B cell (primary cell): ENCODE measurements at regions not wholly inside any gene's neighbourhood (a gene's known extent, or its start where the extent isn't known, plus 50 kb on each side); places are given as distances from the start of the nearest gene placed in this dataset.

Experiments
- ATAC-seq: fragments of 200-7000 bp; cut with Tn5 transposase; one replicate; pipeline ENCODE4 v1.10.0; 2021; ENCODE audit warnings: low read depth, mild to moderate bottlenecking, moderate number of reproducible peaks, moderate library complexity
- CTCF ChIA-PET: fragments of 350-600 bp; sonication (Branson Sonifier 250); formaldehyde crosslinking; loops from one replicate; lab custom pipeline; 2021; ENCODE audit warnings: antibody characterized with exemption, inconsistent platforms; lab: Charles Lee
- POLR2A ChIA-PET: fragments of 350-600 bp; sonication (Branson Sonifier 250); formaldehyde crosslinking; loops from one replicate; lab custom pipeline; 2021; ENCODE audit warnings: antibody characterized with exemption; lab: Charles Lee
- DNase-seq: peaks from one replicate; pipeline ENCODE4 v3.0.0; 2013
- H2AFZ ChIP-seq: 2 replicates; pipeline ENCODE4 v1.6.1; 2012; ENCODE audit warnings: mild to moderate bottlenecking, low read depth, low read length; ENCODE audit not compliant: insufficient read depth, poor library complexity, severe bottlenecking
- H3K27ac ChIP-seq, 2 donors: 1 replicate in 1 of 2; 2 replicates in 1 of 2; pipeline ENCODE4 v1.5.1; 2012 to 2013; ENCODE audit warnings: low read length in 2 of 2, mild to moderate bottlenecking in 2 of 2, moderate library complexity in 1 of 2
- H3K27me3 ChIP-seq, 4 experiments: fragments of 200-600 bp in 1 of 4; sonication (generic) in 1 of 4; replicated peaks in 1 of 4; 1 replicate in 2 of 4; 2 replicates in 2 of 4; pipeline versions ENCODE4 v1.6.1 to v1.7.0; 2013 to 2016; ENCODE audit warnings: low read length in 3 of 4, mild to moderate bottlenecking in 2 of 4, mixed read lengths in 1 of 4, moderate library complexity in 1 of 4; ENCODE audit not compliant: insufficient read depth in 4 of 4, control insufficient read depth in 3 of 4; ENCODE audit errors: control extremely low read depth in 1 of 4
- H3K36me3 ChIP-seq, 2 experiments: replicated peaks in 1 of 2; 1 replicate in 1 of 2; 2 replicates in 1 of 2; pipeline versions ENCODE4 v1.6.1 to v1.7.1; 2013; ENCODE audit warnings: low read length in 1 of 2; ENCODE audit not compliant: insufficient read depth in 2 of 2, control insufficient read depth in 1 of 2; ENCODE audit errors: control extremely low read depth in 1 of 2, extremely low read depth in 1 of 2
- H3K4me1 ChIP-seq, 2 donors: fragments of 200-600 bp in 1 of 2; sonication (generic) in 1 of 2; 1 replicate in 1 of 2; 2 replicates in 1 of 2; pipeline versions ENCODE4 v1.5.1 to v1.6.1; 2013 to 2017; ENCODE audit warnings: low read length in 2 of 2; ENCODE audit not compliant: control insufficient read depth in 2 of 2, insufficient read depth in 2 of 2
- H3K4me2 ChIP-seq: replicated peaks from 2 replicates; pipeline ENCODE3; 2012; ENCODE audit warnings: mild to moderate bottlenecking, low read depth, low read length; ENCODE audit not compliant: poor library complexity, severe bottlenecking
- H3K4me3 ChIP-seq, 5 experiments: fragments of 200-600 bp in 1 of 5; sonication (generic) in 1 of 5; 1 replicate in 3 of 5; 2 replicates in 2 of 5; pipeline versions ENCODE4 v1.5.1 to v1.7.0; 2011 to 2016; ENCODE audit warnings: low read length in 4 of 5, mild to moderate bottlenecking in 4 of 5, low read depth in 2 of 5, control low read depth in 1 of 5, moderate library complexity in 1 of 5; ENCODE audit not compliant: insufficient read depth in 1 of 5; ENCODE audit errors: control extremely low read depth in 1 of 5, extremely low read depth in 1 of 5
- H3K79me2 ChIP-seq: fragments of 200-600 bp; sonication (generic); one replicate; pipeline ENCODE4 v1.6.0; 2016; ENCODE audit warnings: low read length; ENCODE audit not compliant: control insufficient read depth, insufficient read depth
- H3K9ac ChIP-seq: fragments of 200-600 bp; sonication (generic); 2 replicates; pipeline ENCODE4 v1.6.1; 2017; ENCODE audit warnings: mild to moderate bottlenecking, low read length, moderate library complexity
- H3K9me3 ChIP-seq, 3 donors: one replicate each; pipeline versions ENCODE4 v1.6.1 to v1.7.1; 2013; ENCODE audit warnings: low read length in 2 of 3; ENCODE audit not compliant: control insufficient read depth in 2 of 3, insufficient read depth in 1 of 3; ENCODE audit errors: control extremely low read depth in 1 of 3
- H4K20me1 ChIP-seq: 2 replicates; pipeline ENCODE4 v1.6.0; 2012; ENCODE audit warnings: mild to moderate bottlenecking, low read length; ENCODE audit not compliant: insufficient read depth, control insufficient read depth, poor library complexity, severe bottlenecking
- H3K27ac Mint-ChIP-seq: one replicate; pipeline ENCODE4 v1.8.0; 2021; ENCODE audit warnings: mixed read lengths
- H3K27me3 Mint-ChIP-seq: one replicate; pipeline ENCODE4 v1.8.0; 2021; ENCODE audit warnings: mixed read lengths
- H3K4me1 Mint-ChIP-seq: one replicate; pipeline ENCODE4 v1.8.0; 2021; ENCODE audit warnings: mixed read lengths
- H3K4me3 Mint-ChIP-seq: one replicate; pipeline ENCODE4 v1.8.0; 2021; ENCODE audit warnings: mixed read lengths
- H3K9me3 Mint-ChIP-seq: one replicate; pipeline ENCODE4 v1.8.0; 2022; ENCODE audit warnings: mixed read lengths; ENCODE audit not compliant: insufficient read depth
- CTCF ChIP-seq: fragments of 200-600 bp; IDR thresholded peaks from one replicate; pipeline ENCODE4 v1.8.0; 2022; ENCODE audit warnings: antibody characterized with exemption, mild to moderate bottlenecking
- EZH2 ChIP-seq: IDR thresholded peaks from 2 replicates; pipeline ENCODE4 v1.6.1; 2012; ENCODE audit warnings: borderline replicate concordance, low read depth, mild to moderate bottlenecking, moderate library complexity, low read length; ENCODE audit not compliant: insufficient read depth, poor library complexity, severe bottlenecking
- WGBS: methylation state at CpG from one replicate; pipeline ENCODE4 v1.1.5; 2013; ENCODE audit warnings: missing lambda C conversion rate; ENCODE audit not compliant: insufficient coverage; 5-methylcytosine and 5-hydroxymethylcytosine counted together
- intact Hi-C: fragments of 100-400 bp; cut with micrococcal nuclease; formaldehyde crosslinking; loops from one replicate; pipeline ENCODE4 v1.10.0; 2022

DNA sequence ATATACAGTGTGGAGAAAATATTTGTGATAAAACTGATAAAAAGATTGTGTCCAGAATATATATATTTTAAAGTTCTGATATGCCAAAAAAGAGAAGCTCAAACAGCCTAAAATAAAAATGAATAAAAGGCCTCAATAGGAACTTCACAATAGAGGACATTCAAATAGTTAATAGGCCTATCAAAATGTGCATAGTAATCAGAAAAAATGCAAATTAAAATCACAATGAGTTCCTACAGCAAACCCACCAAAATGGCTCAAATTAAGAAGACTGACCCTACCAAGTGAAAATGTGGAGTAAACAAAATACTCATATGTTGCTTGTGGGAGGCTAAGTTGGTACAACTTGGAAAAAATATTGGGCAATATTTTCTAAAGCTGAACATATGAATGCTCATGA lies 57.6 kb upstream of the COG2 start:
- Histone ChIP-seq H3K9me3 (peaks cover 1 to 10% (median 4%) of the 10 kb centered on the region in 3 donors), H4K20me1 (no peaks in the 10 kb centered on the region), H3K4me3 (no peak overlapping the region), H3K4me1 (no peaks in the 10 kb centered on the region), H3K36me3 (no peaks in the 10 kb centered on the region), H3K79me2 (no peaks in the 10 kb centered on the region), H3K27ac (no peak overlapping the region), H3K27me3 (peaks cover 0 to 13% (median 2%) of the 10 kb centered on the region in 4 experiments), H3K4me2 (no peak overlapping the region), H2AFZ (no peak overlapping the region), H3K9ac (no peak overlapping the region)
- Mint-ChIP-seq H3K9me3 (peaks cover 2% of the 10 kb centered on the region), H3K4me3 (no peak overlapping the region), H3K27me3 (peaks cover 47% of the 10 kb centered on the region), H3K27ac (no peak overlapping the region), H3K4me1 (no peaks in the 10 kb centered on the region)
- ATAC-seq = no peak
- POLR2A ChIA-PET = no interaction called here
- no peak for TF ChIP-seq CTCF
- no peak for TF ChIP-seq EZH2
- intact Hi-C loops = no loop called here
- DNase-seq = no peak
- CTCF ChIA-PET = no interaction called here

DNA sequence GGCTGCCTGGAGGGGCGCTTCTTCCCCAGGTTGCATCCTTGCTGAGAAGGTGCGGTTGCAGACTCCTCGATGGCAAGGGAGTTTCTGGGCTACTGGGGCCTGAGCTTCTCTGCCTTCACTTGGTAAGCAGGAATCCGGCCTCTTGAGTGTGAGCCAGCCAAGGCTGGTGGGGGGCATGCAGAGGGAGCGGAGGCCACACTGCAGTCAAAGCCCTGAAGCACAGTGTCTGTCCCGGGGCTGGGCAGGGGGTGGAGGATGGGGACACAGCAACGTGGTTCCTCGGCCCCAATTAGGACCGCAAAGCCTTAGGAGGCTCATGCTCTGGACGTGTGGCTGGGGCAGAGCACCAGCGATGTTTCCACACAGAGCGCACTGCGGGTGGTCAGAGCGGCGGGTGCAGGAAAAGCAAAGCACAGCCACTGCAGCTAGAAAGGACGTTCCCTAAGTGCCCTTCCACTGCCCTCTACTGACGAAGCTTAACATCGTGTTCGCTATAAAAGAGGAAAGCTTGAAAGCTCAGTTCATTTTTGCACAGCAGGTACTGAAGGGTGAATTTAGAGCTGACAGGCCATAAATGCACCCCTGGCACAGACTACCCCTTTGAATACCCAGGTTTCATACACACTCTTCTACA lies 60.7 kb upstream of the COG2 start:
- no peak overlapping the region for H3K27ac ChIP-seq
- CTCF ChIA-PET = no interaction called here
- WGBS = 90% methylated on average over 17 of the region's 19 CpGs
- no peaks in the 10 kb centered on the region for H3K4me1 ChIP-seq
- peaks cover 0 to 10% (median 2%) of the 10 kb centered on the region in 4 experiments for H3K27me3 ChIP-seq
- H2AFZ ChIP-seq = no peak overlapping the region
- H3K4me3 ChIP-seq = no peak overlapping the region
- no peak overlapping the region for H3K4me2 ChIP-seq
- no peak overlapping the region for H3K27ac Mint-ChIP-seq
- H3K9me3 Mint-ChIP-seq = peaks cover 2% of the 10 kb centered on the region
- POLR2A ChIA-PET = no interaction called here
- no peak overlapping the region for H3K9ac ChIP-seq
- peaks cover 1 to 10% (median 4%) of the 10 kb centered on the region in 3 donors for H3K9me3 ChIP-seq
- ATAC-seq = no peak
- H3K4me3 Mint-ChIP-seq = no peak overlapping the region
- H3K27me3 Mint-ChIP-seq = peaks cover 37% of the 10 kb centered on the region
- DNase-seq = no peak
- intact Hi-C loops = no loop called here
- H3K79me2 ChIP-seq = no peaks in the 10 kb centered on the region
- no peaks in the 10 kb centered on the region for H4K20me1 ChIP-seq
- no peaks in the 10 kb centered on the region for H3K4me1 Mint-ChIP-seq
- no peak for TF ChIP-seq EZH2
- no peak for TF ChIP-seq CTCF
- no peaks in the 10 kb centered on the region for H3K36me3 ChIP-seq
